GM12878 (cell line): ENCODE measurements at regions not wholly inside any gene's neighbourhood (a gene's known extent, or its start where the extent isn't known, plus 50 kb on each side); places are given as distances from the start of the nearest gene placed in this dataset.

Experiments used
- ATAC-seq: fragments of 200-7000 bp; cut with Tn5 transposase; 3 replicates; pipeline ENCODE4 v1.9.1; 2020; ENCODE audit warnings: mild to moderate bottlenecking, moderate library complexity
- BruUV-seq: library from RNA; stranded (reverse); fragments of 400-500 nt; replicated peaks from 2 replicates; lab custom pipeline; 2021; lab: Mats Ljungman, UMichigan
- CTCF ChIA-PET: fragments of 300-600 bp; sonication (Branson Sonifier 250); formaldehyde crosslinking; extraction: SDS; loops from one replicate; lab custom pipeline; 2021; ENCODE audit warnings: inconsistent platforms; lab: Yijun Ruan, JAX
- POLR2A ChIA-PET: fragments of 350-600 bp; formaldehyde crosslinking; extraction: SDS; loops from one replicate; lab custom pipeline; 2021; ENCODE audit warnings: inconsistent platforms; lab: Charles Lee
- RAD21 ChIA-PET: fragments of 300-600 bp; sonication (Branson Sonifier 250); formaldehyde crosslinking; loops from one replicate; lab custom pipeline; 2023; ENCODE audit warnings: antibody characterized with exemption; ENCODE audit not compliant: unreplicated experiment; lab: Charles Lee
- SMC1A ChIA-PET: fragments of 300-600 bp; sonication (Branson Sonifier 250); formaldehyde crosslinking; loops from one replicate; lab custom pipeline; 2023; ENCODE audit not compliant: unreplicated experiment, uncharacterized antibody; lab: Charles Lee
- DNase-seq: peaks from one replicate; pipeline ENCODE4 v3.0.0-alpha.2; 2011; ENCODE audit warnings: low read depth, low spot score
- FAIRE-seq: peaks from 3 replicates; lab custom pipeline; 2011; peaks lifted over from hg19 to GRCh38; lab: Jason Lieb, UNC
- H2AFZ ChIP-seq: 2 replicates; pipeline ENCODE4 v1.6.0; 2011; ENCODE audit warnings: low read depth, low read length, control low read depth; ENCODE audit not compliant: control insufficient read depth
- H3K27ac ChIP-seq: 2 replicates; pipeline ENCODE4 v1.5.1; 2011; ENCODE audit warnings: control low read depth; ENCODE audit not compliant: control insufficient read depth, insufficient read depth
- H3K27me3 ChIP-seq, 2 experiments: replicated peaks in 1 of 2; 2 replicates each; pipeline versions ENCODE4 v1.6.0 to v1.6.1; 2011; ENCODE audit warnings: low read length in 1 of 2; ENCODE audit not compliant: control insufficient read depth in 2 of 2, insufficient read depth in 2 of 2
- H3K36me3 ChIP-seq, 2 experiments: 2 replicates each; pipeline ENCODE4 v1.5.1; 2011; ENCODE audit warnings: low read length in 1 of 2; ENCODE audit not compliant: control insufficient read depth in 2 of 2, insufficient read depth in 2 of 2
- H3K4me1 ChIP-seq: 2 replicates; pipeline ENCODE4 v1.6.1; 2011; ENCODE audit warnings: mild to moderate bottlenecking, low read length, moderate library complexity, mixed read lengths; ENCODE audit not compliant: control insufficient read depth, insufficient read depth
- H3K4me2 ChIP-seq: 2 replicates; pipeline ENCODE4 v1.6.0; 2011; ENCODE audit warnings: control low read depth; ENCODE audit not compliant: control insufficient read depth, insufficient read depth
- H3K4me3 ChIP-seq: fragments of 200-600 bp; sonication (generic); 2 replicates; pipeline ENCODE4 v1.5.1; 2016
- H3K79me2 ChIP-seq: 2 replicates; pipeline ENCODE4 v1.6.0; 2011; ENCODE audit warnings: low read length; ENCODE audit not compliant: control insufficient read depth, insufficient read depth
- H3K9ac ChIP-seq: 2 replicates; pipeline ENCODE4 v1.8.0; 2011; ENCODE audit warnings: low read length, control low read depth, mixed read lengths; ENCODE audit not compliant: control insufficient read depth, insufficient read depth
- H3K9me3 ChIP-seq: replicated peaks from 3 replicates; pipeline ENCODE4 v1.5.1; 2011; ENCODE audit warnings: mild to moderate bottlenecking, low read length; ENCODE audit not compliant: control insufficient read depth, insufficient read depth
- H4K20me1 ChIP-seq: 2 replicates; pipeline ENCODE4 v1.6.0; 2011; ENCODE audit not compliant: control insufficient read depth, insufficient read depth
- BHLHE40 ChIP-seq, 2 experiments: fragments of 450-650 bp in 1 of 2; IDR thresholded peaks; 2 replicates each; pipeline ENCODE4 v1.6.1; 2011 to 2017; ENCODE audit warnings: low read depth in 2 of 2, borderline replicate concordance in 1 of 2, improper control_type of control experiment in 1 of 2, low read length in 1 of 2, mild to moderate bottlenecking in 1 of 2
- CEBPB ChIP-seq, 2 experiments: fragments of 150-350 bp in 1 of 2; IDR thresholded peaks; 2 replicates each; pipeline ENCODE4 v1.6.1; 2012 to 2014; ENCODE audit warnings: low read depth in 2 of 2, low read length in 2 of 2, borderline replicate concordance in 1 of 2, inconsistent platforms in 1 of 2
- IKZF2 ChIP-seq, 2 experiments: fragments of 450-650 bp; IDR thresholded peaks; 2 replicates each; pipeline ENCODE4 v1.6.1; 2017; ENCODE audit warnings: mild to moderate bottlenecking in 2 of 2, moderate library complexity in 2 of 2
- NR2F1 ChIP-seq: fragments of 450-650 bp; conservative IDR thresholded peaks from 2 replicates; pipeline ENCODE4 v1.6.1; 2017; ENCODE audit warnings: mild to moderate bottlenecking
- PAX8 ChIP-seq: fragments of 450-650 bp; IDR thresholded peaks from 2 replicates; pipeline ENCODE4 v1.6.1; 2017; ENCODE audit warnings: mild to moderate bottlenecking, moderate library complexity
- POLR2A ChIP-seq: IDR thresholded peaks from 2 replicates; pipeline ENCODE4 v1.6.1; 2011; ENCODE audit warnings: low read depth, mild to moderate bottlenecking, low read length
- SMARCA5 ChIP-seq: fragments of 450-650 bp; IDR thresholded peaks from 2 replicates; pipeline ENCODE4 v1.6.1; 2017; ENCODE audit warnings: mild to moderate bottlenecking
- SMC3 ChIP-seq: IDR thresholded peaks from 2 replicates; pipeline ENCODE4 v1.6.1; 2011; ENCODE audit warnings: low read length, improper control_type of control experiment, borderline replicate concordance
- YBX1 ChIP-seq: fragments of 450-650 bp; IDR thresholded peaks from 2 replicates; pipeline ENCODE4 v1.6.1; 2016; ENCODE audit warnings: antibody characterized with exemption
- ZBED1 ChIP-seq: IDR thresholded peaks from 2 replicates; pipeline ENCODE4 v1.6.1; 2016; ENCODE audit warnings: borderline replicate concordance
- ZNF384 ChIP-seq: IDR thresholded peaks from 2 replicates; pipeline ENCODE4 v1.6.1; 2012; ENCODE audit warnings: low read depth, mild to moderate bottlenecking, low read length, improper control_type of control experiment, borderline replicate concordance
- WGBS: methylation state at CpG from one replicate; pipeline ENCODE4 v1.1.6; 2016; ENCODE audit warnings: low lambda C conversion rate; ENCODE audit not compliant: insufficient replicate concordance, insufficient coverage; ENCODE audit errors: missing lambda C conversion rate; 5-methylcytosine and 5-hydroxymethylcytosine counted together
- in situ Hi-C: fragments of 300-500 bp; cut with MboI; formaldehyde crosslinking; loops from 9 replicates; pipeline ENCODE4 v1.14.3; 2018; ENCODE audit warnings: mixed read lengths
- intact Hi-C: fragments of 100-400 bp; cut with micrococcal nuclease; formaldehyde crosslinking; loops from one replicate; pipeline ENCODE4 v1.14.2; 2022; ENCODE audit not compliant: unreplicated experiment
- TF ChIP-seq, protein P1 (sequence below): fragments of 450-650 bp; IDR thresholded peaks from 2 replicates; pipeline ENCODE4 v1.6.1; 2014; ENCODE audit warnings: mild to moderate bottlenecking
- TF ChIP-seq, protein P2 (sequence below): fragments of 450-650 bp; formaldehyde crosslinking; IDR thresholded peaks from 2 replicates; pipeline ENCODE4 v1.4.0; 2022; ENCODE audit warnings: mild to moderate bottlenecking, moderate library complexity
- TF ChIP-seq, protein P3 (sequence below): IDR thresholded peaks from 2 replicates; pipeline ENCODE4 v1.6.1; 2012; ENCODE audit warnings: mild to moderate bottlenecking, low read depth, low read length

DNA sequence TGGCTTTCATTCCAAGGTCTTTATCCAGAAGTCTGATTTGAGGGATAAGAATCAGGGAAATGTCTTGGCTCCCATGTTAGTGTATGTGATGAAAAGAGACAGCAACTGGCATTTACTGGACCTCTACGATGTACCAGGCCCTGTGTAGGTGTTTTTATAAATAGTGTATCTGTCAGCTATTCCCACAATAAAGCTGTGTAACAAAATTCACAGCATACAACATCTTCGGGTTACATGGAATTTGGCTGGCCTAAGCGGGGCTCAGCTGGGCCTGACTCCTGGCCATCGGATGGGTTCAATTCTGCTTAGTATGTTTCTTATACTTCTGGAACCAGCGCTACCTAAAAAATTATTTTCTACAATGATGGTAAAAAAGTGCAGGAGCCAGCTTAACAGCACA is 128.2 kb downstream of the SNX5 start:
- ChIA-PET RAD21 (no interaction called here), SMC1A (interaction anchor here (1.0 kb wide), 1 partner anchor 15 kb away, joined by 3 read pairs; no protein-coding TSS in a partner anchor), POLR2A (no interaction called here), CTCF (interaction anchor here (1.0 kb wide), 1 partner anchor 158 kb away, joined by 3 read pairs; the partner anchor contains the start of gene RRBP1)
- H3K4me3 ChIP-seq: no peak overlapping the region
- TF ChIP-seq, protein P1, sequence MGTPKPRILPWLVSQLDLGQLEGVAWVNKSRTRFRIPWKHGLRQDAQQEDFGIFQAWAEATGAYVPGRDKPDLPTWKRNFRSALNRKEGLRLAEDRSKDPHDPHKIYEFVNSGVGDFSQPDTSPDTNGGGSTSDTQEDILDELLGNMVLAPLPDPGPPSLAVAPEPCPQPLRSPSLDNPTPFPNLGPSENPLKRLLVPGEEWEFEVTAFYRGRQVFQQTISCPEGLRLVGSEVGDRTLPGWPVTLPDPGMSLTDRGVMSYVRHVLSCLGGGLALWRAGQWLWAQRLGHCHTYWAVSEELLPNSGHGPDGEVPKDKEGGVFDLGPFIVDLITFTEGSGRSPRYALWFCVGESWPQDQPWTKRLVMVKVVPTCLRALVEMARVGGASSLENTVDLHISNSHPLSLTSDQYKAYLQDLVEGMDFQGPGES: no peak
- TF ChIP-seq SMC3 (no peak), SMARCA5 (no peak), PAX8 (no peak), BHLHE40 (IDR thresholded peaks at IDR 0.05; ENCODE audit: borderline replicate concordance in 1 of 2, low read depth in 2 of 2, low read length in 1 of 2) (no peak), POLR2A (no peak), CEBPB (IDR thresholded peaks at IDR 0.05; ENCODE audit: borderline replicate concordance in 1 of 2, low read depth in 2 of 2, low read length in 2 of 2) (no peak), IKZF2 (IDR thresholded peaks at IDR 0.05) (no peak), YBX1 (no peak), ZNF384 (no peak), ZBED1 (no peak), NR2F1 (no peak)
- TF ChIP-seq, protein P2, sequence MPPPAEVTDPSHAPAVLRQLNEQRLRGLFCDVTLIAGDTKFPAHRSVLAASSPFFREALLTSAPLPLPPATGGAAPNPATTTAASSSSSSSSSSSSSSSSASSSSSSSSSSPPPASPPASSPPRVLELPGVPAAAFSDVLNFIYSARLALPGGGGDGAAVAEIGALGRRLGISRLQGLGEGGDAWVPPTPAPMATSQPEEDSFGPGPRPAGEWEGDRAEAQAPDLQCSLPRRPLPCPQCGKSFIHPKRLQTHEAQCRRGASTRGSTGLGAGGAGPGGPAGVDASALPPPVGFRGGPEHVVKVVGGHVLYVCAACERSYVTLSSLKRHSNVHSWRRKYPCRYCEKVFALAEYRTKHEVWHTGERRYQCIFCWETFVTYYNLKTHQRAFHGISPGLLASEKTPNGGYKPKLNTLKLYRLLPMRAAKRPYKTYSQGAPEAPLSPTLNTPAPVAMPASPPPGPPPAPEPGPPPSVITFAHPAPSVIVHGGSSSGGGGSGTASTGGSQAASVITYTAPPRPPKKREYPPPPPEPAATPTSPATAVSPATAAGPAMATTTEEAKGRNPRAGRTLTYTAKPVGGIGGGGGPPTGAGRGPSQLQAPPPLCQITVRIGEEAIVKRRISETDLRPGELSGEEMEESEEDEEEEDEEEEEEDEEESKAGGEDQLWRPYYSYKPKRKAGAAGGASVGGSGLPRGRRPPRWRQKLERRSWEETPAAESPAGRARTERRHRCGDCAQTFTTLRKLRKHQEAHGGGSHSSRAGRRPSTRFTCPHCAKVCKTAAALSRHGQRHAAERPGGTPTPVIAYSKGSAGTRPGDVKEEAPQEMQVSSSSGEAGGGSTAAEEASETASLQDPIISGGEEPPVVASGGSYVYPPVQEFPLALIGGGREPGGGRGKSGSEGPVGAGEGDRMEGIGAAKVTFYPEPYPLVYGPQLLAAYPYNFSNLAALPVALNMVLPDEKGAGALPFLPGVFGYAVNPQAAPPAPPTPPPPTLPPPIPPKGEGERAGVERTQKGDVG (CRISPR knock-in tag): no peak
- TF ChIP-seq, protein P3, sequence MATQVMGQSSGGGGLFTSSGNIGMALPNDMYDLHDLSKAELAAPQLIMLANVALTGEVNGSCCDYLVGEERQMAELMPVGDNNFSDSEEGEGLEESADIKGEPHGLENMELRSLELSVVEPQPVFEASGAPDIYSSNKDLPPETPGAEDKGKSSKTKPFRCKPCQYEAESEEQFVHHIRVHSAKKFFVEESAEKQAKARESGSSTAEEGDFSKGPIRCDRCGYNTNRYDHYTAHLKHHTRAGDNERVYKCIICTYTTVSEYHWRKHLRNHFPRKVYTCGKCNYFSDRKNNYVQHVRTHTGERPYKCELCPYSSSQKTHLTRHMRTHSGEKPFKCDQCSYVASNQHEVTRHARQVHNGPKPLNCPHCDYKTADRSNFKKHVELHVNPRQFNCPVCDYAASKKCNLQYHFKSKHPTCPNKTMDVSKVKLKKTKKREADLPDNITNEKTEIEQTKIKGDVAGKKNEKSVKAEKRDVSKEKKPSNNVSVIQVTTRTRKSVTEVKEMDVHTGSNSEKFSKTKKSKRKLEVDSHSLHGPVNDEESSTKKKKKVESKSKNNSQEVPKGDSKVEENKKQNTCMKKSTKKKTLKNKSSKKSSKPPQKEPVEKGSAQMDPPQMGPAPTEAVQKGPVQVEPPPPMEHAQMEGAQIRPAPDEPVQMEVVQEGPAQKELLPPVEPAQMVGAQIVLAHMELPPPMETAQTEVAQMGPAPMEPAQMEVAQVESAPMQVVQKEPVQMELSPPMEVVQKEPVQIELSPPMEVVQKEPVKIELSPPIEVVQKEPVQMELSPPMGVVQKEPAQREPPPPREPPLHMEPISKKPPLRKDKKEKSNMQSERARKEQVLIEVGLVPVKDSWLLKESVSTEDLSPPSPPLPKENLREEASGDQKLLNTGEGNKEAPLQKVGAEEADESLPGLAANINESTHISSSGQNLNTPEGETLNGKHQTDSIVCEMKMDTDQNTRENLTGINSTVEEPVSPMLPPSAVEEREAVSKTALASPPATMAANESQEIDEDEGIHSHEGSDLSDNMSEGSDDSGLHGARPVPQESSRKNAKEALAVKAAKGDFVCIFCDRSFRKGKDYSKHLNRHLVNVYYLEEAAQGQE: no peak
- ATAC-seq (no peak), DNase-seq (no peak), FAIRE-seq (no peak)
- peaks cover 4% of the 10 kb centered on the region for H3K4me1 ChIP-seq
- no peaks in the 10 kb centered on the region for H3K36me3 ChIP-seq
- in situ Hi-C loops: no loop called here
- no peak overlapping the region for H3K9ac ChIP-seq
- no peak overlapping the region for H2AFZ ChIP-seq
- no TSS peak for BruUV-seq
- intact Hi-C loops: no loop called here
- no peak overlapping the region for H3K27ac ChIP-seq
- H4K20me1 ChIP-seq: no peaks in the 10 kb centered on the region
- H3K79me2 ChIP-seq: no peaks in the 10 kb centered on the region
- H3K27me3 ChIP-seq: no peaks in the 10 kb centered on the region
- H3K9me3 ChIP-seq: no peaks in the 10 kb centered on the region; the same call in 2 of the 3 replicates
- 81% methylated on average over 5 of the region's 5 CpGs for WGBS
- no peak overlapping the region for H3K4me2 ChIP-seq
